ENCODE measurements at regions not wholly inside any gene's neighbourhood (a gene's known extent, or its start where the extent isn't known, plus 50 kb on each side); places are given as distances from the start of the nearest gene placed in this dataset.

DNA sequence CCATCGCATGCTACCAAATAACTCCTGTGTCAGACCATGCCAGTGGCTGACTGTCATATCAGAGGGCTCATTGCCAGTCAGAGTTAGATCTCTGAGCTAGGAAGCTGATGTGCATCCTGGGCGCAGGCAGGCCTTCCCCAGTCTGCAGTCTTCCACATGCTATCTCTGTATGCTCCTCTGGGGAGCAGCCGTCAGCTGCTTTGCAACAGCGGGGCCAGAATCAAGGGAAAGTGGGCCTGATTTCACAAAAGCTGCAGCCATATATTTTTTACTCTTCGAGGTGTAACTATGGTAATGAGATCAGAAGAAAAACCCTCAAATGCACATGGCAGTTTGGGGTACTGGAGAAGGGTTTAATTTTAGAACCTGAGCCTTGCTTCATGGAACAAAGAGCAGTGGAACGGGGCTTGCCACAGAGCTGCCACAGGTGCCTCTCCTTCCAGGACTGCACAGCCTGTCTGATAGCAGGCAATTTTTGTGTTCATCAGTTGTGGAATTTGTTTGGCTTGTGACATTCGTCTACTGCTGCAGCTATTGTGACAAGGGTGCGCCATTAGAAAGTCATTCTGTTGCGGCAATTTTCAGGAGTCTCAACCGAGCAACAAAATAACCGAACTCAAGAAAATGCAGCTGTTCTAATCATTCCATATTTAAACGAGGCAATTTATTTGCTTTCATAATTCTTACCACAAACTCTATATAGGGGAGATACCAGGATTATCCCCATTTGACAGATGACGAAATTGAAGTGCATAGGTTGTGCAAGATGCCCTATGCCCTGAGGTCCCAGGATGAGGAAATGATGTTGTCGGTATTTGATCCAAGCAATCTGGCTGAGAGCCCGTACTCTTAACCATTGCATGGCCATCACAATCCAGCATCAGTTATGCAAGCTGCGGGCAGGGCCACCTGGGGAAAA, 109.6 kb upstream of the CYRIA start:
- TF ChIP-seq JUND (IDR thresholded peaks at IDR 0.05) (no peak), EP300 (IDR thresholded peaks at IDR 0.05; ENCODE audit: borderline replicate concordance in 1 of 2, low read depth in 1 of 2, low read length in 1 of 2) (peak in 1 of 2 experiments; percentile 15; a peak in 1 of 4 replicates), POLR2AphosphoS5 (IDR thresholded peaks at IDR 0.05; ENCODE audit: low read depth, low read length) (no peak), CHD2 (IDR thresholded peaks at IDR 0.05; ENCODE audit: low read length, partially characterized antibody) (no peak), NFIC (IDR thresholded peaks at IDR 0.05; ENCODE audit: borderline replicate concordance) (no peak)
- TF ChIP-seq, protein P1, sequence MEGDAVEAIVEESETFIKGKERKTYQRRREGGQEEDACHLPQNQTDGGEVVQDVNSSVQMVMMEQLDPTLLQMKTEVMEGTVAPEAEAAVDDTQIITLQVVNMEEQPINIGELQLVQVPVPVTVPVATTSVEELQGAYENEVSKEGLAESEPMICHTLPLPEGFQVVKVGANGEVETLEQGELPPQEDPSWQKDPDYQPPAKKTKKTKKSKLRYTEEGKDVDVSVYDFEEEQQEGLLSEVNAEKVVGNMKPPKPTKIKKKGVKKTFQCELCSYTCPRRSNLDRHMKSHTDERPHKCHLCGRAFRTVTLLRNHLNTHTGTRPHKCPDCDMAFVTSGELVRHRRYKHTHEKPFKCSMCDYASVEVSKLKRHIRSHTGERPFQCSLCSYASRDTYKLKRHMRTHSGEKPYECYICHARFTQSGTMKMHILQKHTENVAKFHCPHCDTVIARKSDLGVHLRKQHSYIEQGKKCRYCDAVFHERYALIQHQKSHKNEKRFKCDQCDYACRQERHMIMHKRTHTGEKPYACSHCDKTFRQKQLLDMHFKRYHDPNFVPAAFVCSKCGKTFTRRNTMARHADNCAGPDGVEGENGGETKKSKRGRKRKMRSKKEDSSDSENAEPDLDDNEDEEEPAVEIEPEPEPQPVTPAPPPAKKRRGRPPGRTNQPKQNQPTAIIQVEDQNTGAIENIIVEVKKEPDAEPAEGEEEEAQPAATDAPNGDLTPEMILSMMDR (IDR thresholded peaks at IDR 0.05), result no peak
